ENCODE measurements at regions not wholly inside any gene's neighbourhood (a gene's known extent, or its start where the extent isn't known, plus 50 kb on each side); places are given as distances from the start of the nearest gene placed in this dataset.

DNA sequence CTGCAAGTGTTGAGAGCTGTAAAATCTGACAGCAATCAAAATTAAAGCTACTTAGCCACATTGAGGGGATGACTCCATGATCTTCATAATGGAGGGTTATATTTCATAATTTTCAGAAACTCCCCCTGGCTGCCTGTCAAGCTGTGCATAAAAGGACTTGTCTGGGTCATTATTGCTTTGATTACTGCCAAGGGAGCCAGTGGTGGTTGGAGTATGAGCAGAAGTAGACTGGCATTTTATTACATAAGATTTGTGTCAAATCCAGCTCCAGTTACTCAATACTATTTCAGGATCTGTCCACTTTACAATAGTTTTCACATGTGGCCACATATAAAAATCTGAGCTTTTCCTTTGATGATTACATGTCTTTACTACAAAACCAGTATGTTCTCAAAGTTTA, 108.9 kb upstream of the SLC5A12 start:
- TF ChIP-seq YY1 (IDR thresholded peaks at IDR 0.05; ENCODE audit: insufficient read depth, insufficient read length) (no peak), ZNF274 (IDR thresholded peaks at IDR 0.05; ENCODE audit: low read depth, low read length) (no peak)

All from NT2/D1 (cell line).